Activated CD4-positive, CD25-positive, alpha-beta regulatory T cell treated with anti-CD3 and anti-CD28 coated beads, Interleukin-2, amount 50 U/mL, for 72 hours (primary cell): ENCODE measurements at regions not wholly inside any gene's neighbourhood (a gene's known extent, or its start where the extent isn't known, plus 50 kb on each side); places are given as distances from the start of the nearest gene placed in this dataset.

Experiments
- DNase-seq: peaks from one replicate; pipeline ENCODE4 v3.0.0; 2021

DNA sequence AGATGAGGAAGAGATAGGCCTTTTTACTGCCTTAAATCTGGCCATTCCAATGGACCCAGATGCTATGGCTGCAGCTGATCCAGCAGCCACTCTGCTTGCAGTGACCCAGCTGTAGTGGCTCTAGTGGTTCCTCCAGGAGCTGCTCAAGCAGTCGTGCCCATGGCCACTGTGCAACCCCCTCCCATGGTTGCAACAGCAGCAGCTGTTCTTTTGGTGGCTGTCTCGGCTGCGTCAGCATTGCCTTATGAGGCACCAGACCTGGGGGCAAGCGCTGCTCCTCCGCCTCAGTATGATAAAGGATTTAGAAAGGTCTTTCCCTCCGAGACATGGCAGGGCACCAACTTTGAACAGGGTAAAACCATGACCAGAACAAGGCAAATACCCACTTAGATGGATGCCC, 384.9 kb upstream of the DCC start:
- DNase-seq, result no peak

DNA sequence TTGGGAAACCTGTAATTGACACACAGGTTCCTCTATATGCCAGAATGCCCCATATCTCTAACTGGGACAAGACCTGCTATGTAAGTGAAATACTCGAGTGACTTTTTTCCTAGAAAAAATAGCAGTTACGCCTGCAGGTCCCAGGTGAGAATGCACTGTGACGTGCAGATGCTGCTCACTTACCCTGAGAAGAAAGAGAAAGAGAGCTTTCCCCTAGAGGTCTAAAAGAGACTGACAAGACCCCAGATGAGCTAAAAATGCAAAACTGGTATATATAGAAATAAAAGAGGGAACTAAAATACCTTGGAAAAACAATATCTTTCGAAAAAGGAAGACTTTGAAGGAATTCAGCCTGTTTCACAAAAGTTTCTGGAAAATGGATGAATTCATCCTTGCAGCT, 383.0 kb upstream of the DCC start:
- DNase-seq, result no peak

DNA sequence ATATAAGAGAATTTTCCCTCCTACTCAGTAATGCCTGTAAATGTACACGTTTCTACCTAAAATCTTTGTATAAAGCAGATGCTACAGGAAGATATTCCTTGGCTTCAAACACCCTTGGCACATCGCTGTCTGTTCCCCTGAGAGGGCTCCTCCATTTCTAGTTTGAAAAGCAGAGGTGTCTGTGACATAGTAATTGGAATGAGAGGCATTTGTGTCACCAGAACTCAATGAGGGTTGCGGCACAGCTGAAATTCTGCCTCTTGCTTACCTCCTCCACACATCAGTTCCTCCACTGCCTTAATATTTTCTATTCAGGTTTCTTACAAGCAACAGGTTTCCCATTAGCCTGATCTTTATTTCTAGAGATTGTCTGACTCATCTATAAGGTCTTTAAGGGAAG, 359.9 kb upstream of the DCC start:
- DNase-seq, result no peak

DNA sequence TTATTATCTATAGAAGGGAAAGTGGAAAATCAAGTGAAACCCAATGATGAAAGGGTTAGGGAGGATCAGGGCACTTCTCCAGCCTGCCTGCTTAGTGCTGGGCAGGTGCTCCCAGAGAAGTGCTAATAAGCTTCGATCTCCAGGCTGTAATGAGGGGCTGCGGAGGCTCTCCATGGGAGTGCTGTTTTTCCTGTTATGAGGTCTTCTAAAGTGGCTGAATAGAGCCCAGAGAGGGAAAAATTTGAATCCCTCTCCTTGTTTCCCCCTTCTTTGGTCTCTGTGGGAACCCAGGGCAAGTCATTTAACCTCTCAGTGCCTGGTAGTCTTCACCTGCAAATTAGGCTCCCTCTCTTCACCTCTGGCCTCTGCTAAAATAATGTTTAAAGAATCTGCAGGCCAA, 351.7 kb upstream of the DCC start:
- no peak for DNase-seq

DNA sequence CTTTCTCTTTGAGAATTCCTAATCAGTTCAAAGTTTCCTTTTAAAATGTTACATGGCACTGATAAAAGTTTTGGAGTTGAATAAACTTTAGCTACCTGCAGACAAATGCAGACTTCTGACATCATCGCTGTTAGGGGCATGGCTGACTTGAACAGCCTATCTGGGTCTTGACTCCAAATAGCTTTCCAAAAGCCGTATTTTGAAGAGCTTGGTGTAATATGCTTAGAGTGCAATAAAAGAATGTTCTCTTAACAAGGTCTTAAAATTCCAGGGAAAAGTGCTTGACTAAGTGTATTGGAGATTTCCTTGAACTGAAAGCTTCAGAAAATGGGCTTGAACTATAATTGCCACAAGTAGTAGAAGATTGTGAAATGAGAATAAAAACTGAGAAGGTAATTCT, 342.9 kb upstream of the DCC start:
- DNase-seq, result no peak

DNA sequence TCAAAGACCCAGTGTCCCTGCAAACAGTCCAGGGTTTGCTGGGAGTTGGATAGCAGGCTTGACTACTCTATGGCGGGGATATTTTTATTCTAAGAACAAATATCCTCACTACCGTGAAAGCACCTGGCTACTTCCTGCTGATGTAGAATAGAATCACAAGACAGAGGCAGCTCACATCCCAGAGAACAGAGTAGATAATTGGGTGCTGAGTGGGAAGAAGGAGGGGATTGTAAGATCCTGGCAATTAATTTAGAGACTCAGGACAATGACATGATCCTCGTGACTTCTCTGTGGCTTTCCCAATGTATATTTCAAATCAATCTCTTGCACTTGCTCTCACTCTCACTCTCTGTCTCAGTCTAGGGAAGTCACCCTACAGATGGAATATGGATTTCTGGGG, 341.9 kb upstream of the DCC start:
- DNase-seq, result no peak

DNA sequence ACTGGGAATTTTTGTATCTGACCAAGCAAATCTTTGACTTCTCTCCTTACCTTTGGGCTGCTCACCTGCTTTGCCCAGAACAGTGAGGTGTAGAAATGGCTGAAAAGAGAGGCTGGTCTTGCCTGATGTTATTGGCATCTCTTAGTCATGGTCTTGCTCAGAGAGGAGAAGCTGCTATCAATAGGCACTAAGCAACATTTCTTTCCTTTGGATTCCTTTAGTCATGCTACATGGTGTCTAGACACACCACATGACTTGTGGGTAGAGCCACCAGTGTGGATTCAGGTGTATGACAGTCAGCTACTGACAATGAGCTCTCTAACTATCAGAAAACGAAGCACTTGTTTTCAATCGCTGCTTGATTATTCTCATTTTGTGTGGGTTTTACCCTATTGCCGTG, 341.3 kb upstream of the DCC start:
- no peak for DNase-seq

DNA sequence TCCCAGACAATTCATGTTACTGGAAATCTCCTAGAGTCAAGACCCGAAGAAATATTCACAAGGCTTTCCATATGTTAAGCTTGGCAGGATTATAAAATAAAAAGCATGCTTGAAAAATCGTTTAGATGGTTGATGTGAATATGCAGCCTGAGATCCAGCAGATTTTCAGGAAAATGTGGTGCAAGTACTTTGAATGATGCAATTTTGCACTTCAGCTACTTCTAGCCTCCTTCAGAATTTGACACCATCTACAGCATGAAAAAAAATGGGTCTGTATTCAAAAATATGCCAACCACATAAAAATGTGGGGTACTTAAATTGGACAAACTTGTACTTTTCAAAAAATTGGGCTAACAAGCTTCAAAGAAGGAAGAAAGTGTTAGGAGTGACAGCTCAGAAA, 340.6 kb upstream of the DCC start:
- DNase-seq, result no peak

DNA sequence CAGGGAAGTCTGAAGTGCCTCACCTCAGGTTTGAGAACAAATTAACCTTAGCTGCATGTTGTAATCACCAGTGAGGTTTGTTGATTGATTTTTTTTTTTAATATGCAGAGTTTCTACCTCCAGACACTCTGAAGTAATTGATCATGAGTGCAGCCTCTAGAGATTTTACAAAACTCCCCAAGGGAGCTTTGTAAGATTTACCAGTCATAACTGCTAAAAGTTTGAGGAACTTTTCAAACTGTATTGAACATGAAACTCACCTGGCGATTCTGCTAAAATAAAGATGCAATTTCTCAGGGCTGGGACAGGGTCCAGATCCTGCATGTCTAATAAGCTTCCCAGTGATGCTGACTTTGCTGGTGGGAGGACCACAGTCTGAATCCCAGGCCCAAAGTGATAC, 339.6 kb upstream of the DCC start:
- no peak for DNase-seq

DNA sequence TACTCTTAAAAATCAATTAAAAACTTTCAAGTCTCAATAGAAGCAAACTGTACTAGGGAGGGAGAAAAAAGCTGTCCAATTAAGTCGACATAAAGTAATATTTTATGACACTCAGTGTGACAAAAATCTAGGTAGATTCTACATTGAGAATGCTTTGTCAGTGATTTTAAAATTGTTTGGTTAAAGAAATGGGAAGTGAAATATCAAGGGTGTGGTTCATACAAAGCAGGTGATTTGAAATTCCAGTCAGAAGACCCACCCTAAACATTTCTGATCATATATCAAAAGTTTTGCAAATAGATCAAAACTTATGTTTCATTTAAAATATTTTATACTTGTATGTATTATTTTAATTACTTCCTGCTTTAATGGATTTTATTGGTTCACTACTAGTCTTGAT, 338.9 kb upstream of the DCC start:
- DNase-seq, result no peak

DNA sequence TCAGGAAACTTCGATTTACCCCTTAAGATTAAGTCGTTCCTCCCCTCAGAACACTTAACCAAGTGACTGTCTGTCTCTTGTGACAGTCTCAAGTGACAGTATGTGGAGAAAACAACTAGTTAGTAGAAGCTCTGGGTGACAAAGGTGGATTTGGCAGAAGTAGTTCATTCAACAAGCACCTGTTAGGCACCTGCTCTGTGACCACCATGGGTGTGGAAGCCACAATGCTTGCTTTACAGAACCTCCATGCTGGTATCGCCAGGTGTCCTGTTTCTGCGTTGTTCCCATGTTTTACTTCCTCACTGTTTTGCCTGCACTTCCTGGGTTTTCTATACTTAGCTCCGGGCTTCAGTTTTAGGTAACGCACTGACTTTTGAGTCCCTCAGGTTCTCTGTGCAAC, 337.4 kb upstream of the DCC start:
- DNase-seq, result no peak

DNA sequence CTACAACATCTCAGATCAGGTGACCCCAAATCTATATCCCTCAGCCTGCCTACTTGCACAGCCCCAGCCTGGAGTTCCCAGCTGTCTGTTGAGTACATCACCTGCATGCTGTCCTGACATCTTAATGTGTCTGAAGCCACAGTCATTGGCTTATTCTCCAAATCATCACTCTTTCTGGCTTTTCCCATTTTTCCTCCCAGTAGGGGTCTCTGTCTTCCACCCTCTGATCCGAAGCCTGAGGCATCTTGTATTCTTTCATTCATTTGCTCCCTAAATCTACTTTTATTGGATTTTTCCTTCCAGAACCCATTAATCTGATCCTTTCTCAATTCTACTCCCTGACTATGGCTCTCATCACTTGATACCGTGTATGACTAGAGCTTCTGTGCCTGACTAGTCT, 332.9 kb upstream of the DCC start:
- DNase-seq, result no peak

DNA sequence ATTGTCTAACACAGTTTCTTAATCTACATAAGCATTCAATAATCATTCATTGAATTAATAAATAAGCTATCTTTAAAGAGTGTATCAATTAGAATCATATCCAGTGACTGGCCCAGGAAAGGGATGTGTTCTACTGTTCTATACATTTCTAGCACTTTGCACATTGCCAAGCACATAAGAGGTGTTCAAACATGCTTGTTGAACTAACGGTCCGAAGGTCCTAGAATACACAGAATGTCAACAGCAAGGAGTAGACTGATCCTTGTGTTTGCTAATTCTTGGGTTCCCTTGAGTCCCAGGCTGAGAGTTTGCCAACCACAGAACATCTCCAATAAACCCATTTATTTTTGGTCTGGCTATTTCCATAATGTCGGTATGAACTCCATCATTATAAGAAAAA, 331.7 kb upstream of the DCC start:
- DNase-seq, result no peak

DNA sequence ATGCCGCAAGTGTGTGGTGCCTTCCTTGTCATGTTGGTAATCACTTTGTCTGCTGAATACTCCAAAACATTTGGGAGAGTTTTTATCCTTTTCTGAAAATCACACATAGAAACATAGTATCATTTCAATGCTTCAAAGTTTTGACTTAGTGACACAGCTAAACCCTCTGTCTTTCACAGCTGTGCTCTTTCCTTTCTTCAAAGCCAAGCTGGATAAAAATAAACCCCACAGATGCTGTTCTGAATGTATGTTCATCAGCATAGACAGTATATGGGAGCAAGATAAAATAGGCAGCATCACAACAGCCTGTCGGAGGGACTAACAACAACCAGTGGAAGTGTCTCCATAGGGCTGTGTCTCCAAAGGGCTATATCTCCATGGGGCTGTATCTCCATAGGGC, 331.3 kb upstream of the DCC start:
- DNase-seq, result no peak

DNA sequence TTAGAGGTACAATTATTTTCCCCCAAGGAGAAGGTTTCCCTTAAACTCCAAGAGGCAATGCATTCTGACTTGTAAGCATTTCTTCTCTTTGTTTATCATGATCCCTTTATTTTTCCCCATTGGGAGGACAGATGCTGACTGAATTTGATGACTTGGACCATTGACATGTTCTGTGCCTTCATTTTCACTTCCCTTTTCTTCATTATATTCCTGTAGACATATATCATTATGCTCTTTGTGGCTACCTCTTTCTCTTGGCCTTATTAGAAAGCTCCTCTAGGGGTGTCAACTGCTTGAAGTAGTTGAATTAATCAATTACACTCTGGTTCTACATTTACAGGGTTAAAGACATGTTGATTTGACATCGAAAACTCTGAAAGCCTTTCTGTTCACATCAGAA, 330.0 kb upstream of the DCC start:
- DNase-seq, result no peak

DNA sequence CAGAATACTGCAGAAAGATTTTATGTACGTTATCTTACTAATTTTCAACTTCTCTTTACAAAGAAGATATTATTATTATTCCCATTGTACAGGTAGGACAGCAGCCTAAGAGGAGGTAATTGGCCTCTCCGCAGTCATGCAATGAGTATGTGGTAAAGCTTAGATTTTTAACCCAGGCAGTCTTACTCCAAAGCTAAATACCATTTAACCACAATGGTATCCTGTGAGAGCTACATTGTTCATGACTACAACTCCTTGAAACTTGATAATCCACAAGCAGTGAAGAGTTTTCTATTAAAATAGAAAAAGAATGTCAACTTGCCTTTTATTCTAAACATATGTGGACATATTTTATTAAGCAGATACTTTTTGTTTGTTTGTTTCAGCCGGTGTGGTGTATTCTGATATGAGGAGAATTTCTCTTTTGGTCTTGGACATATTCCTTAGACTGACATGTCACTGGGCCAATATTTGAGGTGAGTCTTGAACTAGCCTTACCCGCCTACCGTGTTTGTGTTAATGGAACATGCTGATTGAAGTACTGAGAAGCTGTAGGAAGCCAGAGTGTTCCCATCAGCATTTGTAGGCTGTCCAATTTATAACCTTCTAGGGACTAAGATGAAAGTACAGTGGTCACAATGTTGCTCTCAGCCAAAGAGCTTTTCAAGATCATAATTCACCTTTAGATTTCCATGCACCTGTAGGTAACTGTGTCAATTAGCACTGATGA, 293.9 kb upstream of the DCC start:
- DNase-seq, result no peak

DNA sequence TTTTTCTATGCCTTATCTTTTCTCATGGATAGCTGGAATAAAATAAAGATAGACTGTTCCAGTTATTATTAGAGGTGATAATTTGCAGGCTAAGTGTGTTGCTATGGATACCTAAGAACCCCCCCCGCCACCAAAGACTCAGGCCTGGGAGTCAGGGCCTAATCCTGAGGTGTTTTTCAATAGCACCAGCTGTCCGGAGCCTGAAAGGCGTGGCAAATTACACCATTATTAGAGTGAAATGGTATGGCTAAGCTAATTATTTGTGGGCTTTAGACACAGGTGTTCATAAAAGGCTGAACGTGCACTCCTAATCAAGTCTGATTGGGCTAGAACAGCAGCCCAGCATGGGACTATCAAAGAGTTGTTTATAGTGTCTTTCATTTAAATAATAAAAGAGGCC, 293.2 kb upstream of the DCC start:
- no peak for DNase-seq

DNA sequence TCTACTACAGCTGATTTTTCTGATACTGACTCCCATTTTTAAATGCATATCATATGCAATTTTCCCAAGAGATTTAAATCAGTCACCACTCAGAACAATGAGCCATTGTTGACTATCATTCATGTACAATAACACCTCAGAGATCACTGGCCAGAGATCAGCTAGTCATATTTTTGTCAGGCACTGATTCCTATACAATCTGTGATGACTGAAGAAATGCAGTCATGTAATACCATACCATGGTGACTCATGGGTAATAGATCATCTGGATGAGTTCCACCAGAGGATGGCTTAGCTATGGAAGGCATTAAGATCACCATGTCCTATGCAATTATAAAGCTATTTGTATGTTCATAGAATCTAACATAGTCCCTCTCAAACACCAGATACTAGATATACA, 285.7 kb upstream of the DCC start:
- DNase-seq, result no peak

DNA sequence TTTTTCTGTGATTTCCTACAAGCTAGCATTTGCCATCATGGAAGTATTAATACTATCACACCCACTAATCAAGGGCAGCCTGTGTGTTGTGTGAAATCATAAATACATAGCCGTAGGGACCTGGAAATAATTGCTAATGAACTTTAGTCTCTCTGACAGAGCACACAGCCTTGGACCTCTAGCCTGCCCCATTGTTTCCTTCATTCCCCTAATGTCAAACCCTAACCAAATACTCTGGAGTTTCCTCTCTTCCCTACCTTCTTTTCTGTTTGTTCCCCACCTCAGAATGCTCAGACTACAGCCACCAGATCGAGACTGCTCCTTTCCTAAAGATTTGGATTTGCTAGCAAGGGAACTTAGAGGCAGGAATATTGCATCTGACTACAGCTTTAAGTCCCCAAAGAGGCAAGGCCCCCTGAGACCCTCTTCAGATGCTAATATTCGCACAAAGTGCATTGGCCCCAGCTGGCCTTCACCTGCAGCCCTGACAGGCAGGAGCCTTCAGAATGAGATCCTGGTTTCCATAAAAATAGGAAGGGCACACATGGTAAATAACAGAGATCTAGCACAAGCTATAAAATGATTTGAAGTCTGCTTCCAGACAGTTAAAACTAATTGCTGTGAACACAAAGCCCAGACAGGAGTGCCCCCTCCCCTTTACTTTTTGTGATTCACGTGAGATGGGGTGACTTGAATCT, 279.2 kb upstream of the DCC start:
- DNase-seq, result no peak

DNA sequence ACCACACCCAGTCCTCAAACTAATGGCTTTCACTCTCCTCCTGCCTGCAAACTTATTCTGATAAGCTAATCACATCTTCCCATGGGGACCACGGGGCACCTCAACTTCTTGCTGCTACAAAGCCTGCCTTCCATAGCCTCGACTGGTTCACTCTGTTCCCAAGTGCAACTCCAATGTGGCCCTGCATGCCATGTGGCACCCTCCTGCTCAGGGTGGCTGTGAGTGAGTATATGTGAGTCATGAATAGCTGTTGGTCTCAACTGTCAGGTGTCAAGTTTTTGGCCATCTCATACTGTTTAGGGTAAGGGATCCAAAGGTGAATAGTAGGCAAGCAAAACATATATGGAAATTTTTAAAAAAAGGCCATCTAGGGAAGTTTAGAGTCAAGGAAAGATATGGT, 276.1 kb upstream of the DCC start:
- DNase-seq, result no peak

DNA sequence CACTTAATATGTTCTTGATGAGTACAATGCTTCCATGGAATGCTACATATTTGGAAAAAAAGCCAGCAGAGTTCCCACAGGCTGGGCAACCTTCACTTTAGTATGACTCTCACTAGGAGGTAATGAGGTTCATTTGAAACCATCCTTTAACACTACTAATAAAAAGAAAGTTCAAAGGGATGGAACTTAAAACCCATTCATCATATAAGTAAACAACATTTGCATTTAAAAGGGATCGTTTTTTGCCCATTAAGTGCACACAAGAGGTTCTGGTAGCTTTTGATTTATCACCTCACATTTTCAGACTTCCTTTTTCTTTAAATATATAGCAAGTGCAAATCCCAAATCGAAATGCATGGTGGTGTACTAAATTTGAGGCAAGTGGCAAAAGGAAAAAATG, 270.8 kb upstream of the DCC start:
- DNase-seq, result no peak

DNA sequence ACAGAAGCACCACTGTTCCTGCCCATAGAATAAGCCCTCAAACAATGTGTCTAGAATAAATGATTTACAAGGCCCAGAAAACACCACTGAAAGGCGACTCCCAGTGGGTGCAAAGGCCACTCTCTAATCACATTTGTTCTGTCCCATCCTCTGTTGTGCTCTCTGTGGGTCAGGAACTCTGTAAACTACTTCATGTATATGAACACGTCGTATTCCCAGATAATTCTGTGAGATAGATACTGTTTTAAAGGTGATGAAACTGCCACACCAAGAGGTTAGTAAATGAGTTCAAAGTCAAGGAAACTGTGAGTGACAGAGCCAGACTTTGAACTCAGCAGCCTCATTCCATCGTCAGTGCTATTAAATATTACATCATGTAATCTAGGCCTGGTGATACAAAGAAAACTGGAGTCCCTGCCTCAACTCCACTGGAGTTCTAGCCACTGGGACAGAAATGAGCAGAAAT, 269.7 kb upstream of the DCC start:
- no peak for DNase-seq

DNA sequence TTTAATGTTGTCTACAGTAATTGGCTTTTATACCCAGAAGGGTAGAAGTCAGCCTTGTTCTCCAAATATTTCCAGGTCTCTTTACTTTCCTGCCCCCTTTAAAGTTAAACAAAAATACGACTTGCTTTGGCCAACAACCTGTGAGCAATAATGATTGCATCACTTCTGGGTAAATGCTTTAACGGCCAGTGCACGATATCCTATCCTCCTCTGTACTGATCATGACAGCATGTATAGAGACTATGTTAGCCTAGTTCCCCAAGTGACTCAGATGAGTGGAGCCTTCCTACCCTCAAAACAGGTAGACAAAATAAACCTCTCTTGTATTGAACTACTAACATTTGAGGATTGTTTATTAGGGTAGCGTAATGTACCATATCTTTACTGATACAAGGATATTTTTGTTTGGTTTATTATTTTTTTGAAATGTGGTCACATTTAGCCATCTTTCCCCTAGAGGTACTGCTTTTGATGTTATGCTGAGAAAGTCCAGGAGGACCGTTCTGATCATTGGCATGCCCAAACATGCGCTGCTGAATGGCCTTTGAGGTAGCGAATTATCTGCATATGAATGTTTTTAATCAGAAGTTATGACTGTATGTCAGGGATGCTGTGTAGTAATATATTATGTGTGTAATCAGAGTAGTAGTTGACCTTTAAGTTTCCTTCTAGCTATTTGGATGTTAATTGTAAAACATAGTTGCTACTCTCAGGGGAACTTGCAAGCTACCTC, 262.6 kb upstream of the DCC start:
- no peak for DNase-seq

DNA sequence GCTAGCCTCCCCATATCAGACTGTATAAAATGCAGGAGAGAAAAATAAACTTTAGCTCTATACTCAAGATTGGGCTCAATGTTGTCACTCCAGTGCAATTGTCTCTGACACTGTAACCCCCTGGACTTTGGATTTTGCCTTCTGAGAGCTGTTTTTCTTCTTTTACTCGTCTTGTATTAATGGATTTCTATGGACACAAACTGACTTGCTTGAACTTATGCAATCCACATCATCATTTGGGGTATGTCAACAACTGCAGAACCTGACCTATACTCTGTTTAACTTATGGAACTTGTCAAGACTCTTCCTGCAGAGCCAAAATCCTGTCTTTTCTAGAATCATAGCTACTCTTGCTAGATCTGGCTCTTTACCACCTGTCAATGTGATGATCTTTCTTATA, 257.8 kb upstream of the DCC start:
- DNase-seq, result no peak
